ENCODE measurements at regions not wholly inside any gene's neighbourhood (a gene's known extent, or its start where the extent isn't known, plus 50 kb on each side); places are given as distances from the start of the nearest gene placed in this dataset.
A peak's percentile ranks its signal among the peaks of the same experiment; 100 is the strongest.
"Not testable (repeated sequence)": the region's sequence is repeated elsewhere in the genome, so short reads cannot be mapped to it uniquely, and the experiment has no call there.

DNA sequence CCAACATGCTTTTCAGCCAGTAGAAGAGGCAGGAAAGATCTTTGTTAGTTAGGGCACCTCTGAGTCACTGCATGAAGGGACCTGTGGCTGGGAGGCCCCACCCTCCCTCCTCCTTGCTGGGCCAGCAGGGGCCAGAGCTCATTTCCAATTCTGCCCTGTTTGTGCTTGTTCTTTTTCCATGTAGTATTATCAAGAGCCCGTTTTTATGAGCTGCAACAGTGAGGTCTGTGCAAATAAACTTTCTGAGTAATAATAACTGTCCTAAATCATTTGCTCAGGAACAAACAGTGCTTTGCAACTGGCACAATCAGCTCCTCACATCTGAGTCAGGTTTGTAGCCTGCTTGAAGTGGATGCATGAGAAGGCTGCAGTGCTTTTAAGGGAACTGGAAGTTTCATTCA, 128.0 kb downstream of the ARL4C start:
- CTCF ChIA-PET: interaction anchor here (0.7 to 2.5 kb wide), 5 partner anchors 21 to 176 kb away, joined by 3 to 9 read pairs (median 4); partner anchors contain the start of gene ARL4C
- Mint-ChIP-seq H3K27ac (peak overlapping the region; percentile 74), H3K4me1 (ENCODE audit: low read depth) (peaks cover 73% of the 10 kb centered on the region)

GRCh38 chr2:234366891-234367290, 130.0 kb downstream of the ARL4C start:
- Mint-ChIP-seq H3K9me3 (no peaks in the 10 kb centered on the region), H3K4me3 (no peak overlapping the region), H3K27me3 (ENCODE audit: low read depth) (no peaks in the 10 kb centered on the region), H3K4me1 (ENCODE audit: low read depth) (peaks cover 60% of the 10 kb centered on the region), H3K36me3 (ENCODE audit: low read depth) (no peaks in the 10 kb centered on the region), H3K27ac (no peak overlapping the region)
- intact Hi-C loops (cut with micrococcal nuclease): no loop called here
- CTCF ChIA-PET: interaction anchor here (0.6 to 1.4 kb wide), 6 partner anchors 53 to 109 kb away, joined by 3 to 5 read pairs (median 4); no protein-coding TSS in a partner anchor
- DNase-seq: no peak

More for the DNA sequence above, 128.0 kb downstream of the ARL4C start:
- Mint-ChIP-seq H3K27me3 (ENCODE audit: low read depth) (no peaks in the 10 kb centered on the region), H3K4me3 (no peak overlapping the region), H3K9me3 (no peaks in the 10 kb centered on the region), H3K36me3 (ENCODE audit: low read depth) (no peaks in the 10 kb centered on the region)
- intact Hi-C loops (cut with micrococcal nuclease): loop anchor here (2.0 kb wide), 1 partner anchor 14 kb away; no protein-coding TSS in a partner anchor
- peak; percentile 58 for DNase-seq

GRCh38 chr2:234364661-234365060, 132.2 kb downstream of the ARL4C start:
- H3K9me3 Mint-ChIP-seq: no peaks in the 10 kb centered on the region
- no peaks in the 10 kb centered on the region for H3K36me3 Mint-ChIP-seq (ENCODE audit: low read depth)
- peaks cover 47% of the 10 kb centered on the region for H3K4me1 Mint-ChIP-seq (ENCODE audit: low read depth)
- H3K4me3 Mint-ChIP-seq: no peak overlapping the region
- H3K27ac Mint-ChIP-seq: no peak overlapping the region
- H3K27me3 Mint-ChIP-seq (ENCODE audit: low read depth): no peaks in the 10 kb centered on the region
- no peak for DNase-seq
- intact Hi-C loops (cut with micrococcal nuclease): no loop called here
- CTCF ChIA-PET: interaction anchor here (0.7 kb wide), 1 partner anchor 136 kb away, joined by 3 read pairs; no protein-coding TSS in a partner anchor

GRCh38 chr2:234363647-234364294, 133.1 kb downstream of the ARL4C start:
- no peak overlapping the region for H3K4me3 Mint-ChIP-seq
- no peak for DNase-seq
- H3K9me3 Mint-ChIP-seq: peaks cover 5% of the 10 kb centered on the region
- intact Hi-C loops (cut with micrococcal nuclease): no loop called here
- no peak overlapping the region for H3K27ac Mint-ChIP-seq
- H3K36me3 Mint-ChIP-seq (ENCODE audit: low read depth): no peaks in the 10 kb centered on the region
- no peaks in the 10 kb centered on the region for H3K27me3 Mint-ChIP-seq (ENCODE audit: low read depth)
- H3K4me1 Mint-ChIP-seq (ENCODE audit: low read depth): peaks cover 40% of the 10 kb centered on the region
- CTCF ChIA-PET: interaction anchor here (0.7 kb wide), 1 partner anchor 137 kb away, joined by 3 read pairs; no protein-coding TSS in a partner anchor

GRCh38 chr2:234363011-234363487, 133.8 kb downstream of the ARL4C start:
- peaks cover 33% of the 10 kb centered on the region for H3K4me1 Mint-ChIP-seq (ENCODE audit: low read depth)
- no peak for DNase-seq
- no peak overlapping the region for H3K4me3 Mint-ChIP-seq
- no peaks in the 10 kb centered on the region for H3K36me3 Mint-ChIP-seq (ENCODE audit: low read depth)
- H3K27ac Mint-ChIP-seq: no peak overlapping the region
- H3K9me3 Mint-ChIP-seq: peaks cover 6% of the 10 kb centered on the region
- intact Hi-C loops (cut with micrococcal nuclease): no loop called here
- H3K27me3 Mint-ChIP-seq (ENCODE audit: low read depth): no peaks in the 10 kb centered on the region
- CTCF ChIA-PET: no interaction called here

DNA sequence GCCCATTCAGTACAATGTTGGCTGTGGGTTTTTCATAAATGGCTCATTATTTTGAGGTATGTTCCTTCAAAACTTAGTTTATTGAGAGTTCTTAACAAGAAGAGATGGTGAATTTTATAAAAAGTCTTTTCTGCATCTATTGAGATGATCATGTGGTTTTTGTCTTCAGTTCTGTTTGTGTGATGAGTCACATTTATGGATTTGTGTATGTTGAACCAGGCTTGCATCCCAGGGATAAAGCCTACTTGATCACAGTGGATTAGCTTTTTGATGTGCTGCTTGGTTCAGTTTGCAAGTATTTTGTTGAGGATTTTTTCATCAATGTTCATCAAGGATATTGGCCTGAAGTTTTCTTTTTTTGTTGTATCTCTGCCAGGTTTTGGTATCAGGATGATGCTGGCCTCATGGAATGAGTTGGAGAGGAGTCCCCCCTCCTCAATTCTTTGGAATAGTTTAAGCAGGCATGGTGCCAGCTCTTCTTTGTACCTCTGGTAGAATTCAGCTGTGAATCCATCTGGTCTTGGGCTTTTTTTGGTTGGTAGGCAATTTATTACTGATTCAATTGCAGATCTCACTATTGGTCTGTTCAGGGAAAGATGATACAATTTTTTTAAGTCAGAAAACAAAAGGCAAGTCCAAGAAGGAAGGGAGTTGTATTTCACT, 136.4 kb downstream of the ARL4C start:
- peaks cover 24% of the 10 kb centered on the region for H3K4me1 Mint-ChIP-seq (ENCODE audit: low read depth)
- CTCF ChIA-PET: interaction anchor here (1.1 kb wide), 1 partner anchor 149 kb away, joined by 3 read pairs; no protein-coding TSS in a partner anchor
- H3K9me3 Mint-ChIP-seq; intact Hi-C loops (cut with micrococcal nuclease); DNase-seq; H3K4me3 Mint-ChIP-seq; H3K36me3 Mint-ChIP-seq (ENCODE audit: low read depth); H3K27me3 Mint-ChIP-seq (ENCODE audit: low read depth); H3K27ac Mint-ChIP-seq: not testable (repeated sequence)

- Mint-ChIP-seq H3K27me3 (ENCODE audit: low read depth) (no peaks in the 10 kb centered on the region), H3K36me3 (ENCODE audit: low read depth) (no peaks in the 10 kb centered on the region), H3K9me3 (peaks cover 11% of the 10 kb centered on the region), H3K4me1 (ENCODE audit: low read depth) (peaks cover 20% of the 10 kb centered on the region), H3K4me3 (no peak overlapping the region), H3K27ac (no peak overlapping the region)
- intact Hi-C loops (cut with micrococcal nuclease): no loop called here
- DNase-seq: no peak
- CTCF ChIA-PET: no interaction called here
Observed at GRCh38 chr2:234357666-234358065, 139.2 kb downstream of the ARL4C start.

- H3K4me3 Mint-ChIP-seq: no peak overlapping the region
- peaks cover 20% of the 10 kb centered on the region for H3K4me1 Mint-ChIP-seq (ENCODE audit: low read depth)
- H3K27ac Mint-ChIP-seq: no peak overlapping the region
- CTCF ChIA-PET: interaction anchor here (0.6 kb wide), 1 partner anchor 52 kb away, joined by 3 read pairs; no protein-coding TSS in a partner anchor
- H3K27me3 Mint-ChIP-seq (ENCODE audit: low read depth): no peaks in the 10 kb centered on the region
- DNase-seq: no peak
- intact Hi-C loops (cut with micrococcal nuclease): loop anchor here (2.0 kb wide), 1 partner anchor 13 kb away; no protein-coding TSS in a partner anchor
- H3K36me3 Mint-ChIP-seq (ENCODE audit: low read depth): no peaks in the 10 kb centered on the region
- H3K9me3 Mint-ChIP-seq: peaks cover 15% of the 10 kb centered on the region
Observed at GRCh38 chr2:234355808-234356365, 141.0 kb downstream of the ARL4C start.

DNA sequence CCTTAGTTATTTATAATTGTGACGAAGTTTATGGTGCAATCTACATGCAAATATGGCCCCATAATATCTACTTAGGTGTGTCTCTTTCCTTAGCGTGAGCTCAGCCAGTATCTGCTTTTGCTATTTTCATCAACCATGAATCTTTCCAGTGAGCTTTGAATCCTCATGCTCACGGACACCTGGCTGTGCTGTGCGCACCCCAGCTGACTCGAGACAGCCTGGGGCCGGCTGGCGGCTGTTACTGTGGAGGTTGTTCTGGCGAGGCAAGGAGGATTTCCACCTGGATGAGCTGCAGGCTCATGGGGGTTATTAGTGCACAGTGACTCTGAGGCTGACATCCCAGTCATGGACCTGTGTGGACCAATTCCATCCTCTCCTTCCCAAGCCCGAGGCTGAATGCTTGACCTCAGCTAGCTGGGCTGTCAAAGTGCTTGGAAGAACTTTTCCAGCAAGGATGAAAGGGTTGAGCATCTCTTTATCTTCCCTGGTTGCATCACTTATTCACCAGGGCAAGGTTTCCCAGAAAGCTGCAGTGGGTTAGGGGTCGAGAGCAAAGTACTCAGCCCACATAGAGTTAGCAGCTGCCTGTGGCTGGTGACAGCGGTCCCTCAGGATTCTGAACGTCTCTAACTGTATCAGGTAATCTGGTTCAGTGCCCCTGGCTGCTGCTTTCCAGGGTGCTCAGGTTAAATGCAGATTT, 141.7 kb downstream of the ARL4C start:
- no peak overlapping the region for H3K27ac Mint-ChIP-seq
- H3K27me3 Mint-ChIP-seq (ENCODE audit: low read depth): no peaks in the 10 kb centered on the region
- DNase-seq: no peak
- H3K36me3 Mint-ChIP-seq (ENCODE audit: low read depth): no peaks in the 10 kb centered on the region
- peaks cover 14% of the 10 kb centered on the region for H3K4me1 Mint-ChIP-seq (ENCODE audit: low read depth)
- intact Hi-C loops (cut with micrococcal nuclease): loop anchor here (2.0 kb wide), 1 partner anchor 14 kb away; no protein-coding TSS in a partner anchor
- no peak overlapping the region for H3K4me3 Mint-ChIP-seq
- peaks cover 15% of the 10 kb centered on the region for H3K9me3 Mint-ChIP-seq
- CTCF ChIA-PET: no interaction called here

DNA sequence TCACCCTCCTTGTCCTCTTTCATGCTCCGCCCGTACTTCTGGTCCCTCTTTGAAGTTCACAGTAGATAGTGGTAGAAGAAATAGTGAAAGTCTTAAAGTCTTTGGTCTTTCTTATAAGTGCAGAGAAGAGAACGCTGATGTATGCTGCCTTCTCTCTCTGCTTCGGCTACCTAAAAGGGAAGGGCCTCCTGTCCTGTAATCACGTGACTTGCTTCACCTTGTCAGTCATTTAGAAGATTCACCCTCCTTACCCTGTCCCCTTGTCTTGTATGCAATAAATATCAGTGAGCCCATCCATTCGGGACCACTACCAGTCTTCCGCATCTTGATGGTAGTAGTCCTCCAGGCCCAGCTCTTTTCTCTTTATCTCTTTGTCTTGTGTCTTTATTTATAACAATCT, 144.6 kb downstream of the ARL4C start:
- DNase-seq: no peak
- no peaks in the 10 kb centered on the region for H3K36me3 Mint-ChIP-seq (ENCODE audit: low read depth)
- H3K27ac Mint-ChIP-seq: no peak overlapping the region
- H3K27me3 Mint-ChIP-seq (ENCODE audit: low read depth): no peaks in the 10 kb centered on the region
- CTCF ChIA-PET: interaction anchor here (0.9 kb wide), 1 partner anchor 22 kb away, joined by 3 read pairs; no protein-coding TSS in a partner anchor
- H3K9me3 Mint-ChIP-seq: peaks cover 9% of the 10 kb centered on the region
- intact Hi-C loops (cut with micrococcal nuclease): no loop called here
- H3K4me1 Mint-ChIP-seq (ENCODE audit: low read depth): peaks cover 27% of the 10 kb centered on the region
- H3K4me3 Mint-ChIP-seq: no peak overlapping the region

- peaks cover 27% of the 10 kb centered on the region for H3K4me1 Mint-ChIP-seq (ENCODE audit: low read depth)
- H3K27ac Mint-ChIP-seq; H3K36me3 Mint-ChIP-seq (ENCODE audit: low read depth); H3K9me3 Mint-ChIP-seq; DNase-seq; H3K27me3 Mint-ChIP-seq (ENCODE audit: low read depth); intact Hi-C loops (cut with micrococcal nuclease); H3K4me3 Mint-ChIP-seq: not testable (repeated sequence)
- CTCF ChIA-PET: interaction anchor here (0.9 kb wide), 1 partner anchor 22 kb away, joined by 3 read pairs; no protein-coding TSS in a partner anchor
Observed at GRCh38 chr2:234351866-234352265, 145.0 kb downstream of the ARL4C start.

GRCh38 chr2:234348081-234348480, 148.8 kb downstream of the ARL4C start:
- peaks cover 8% of the 10 kb centered on the region for H3K9me3 Mint-ChIP-seq
- H3K36me3 Mint-ChIP-seq (ENCODE audit: low read depth): no peaks in the 10 kb centered on the region
- CTCF ChIA-PET: interaction anchor here (1.4 to 2.2 kb wide), 2 partner anchors 21 to 62 kb away, joined by 3 to 9 read pairs; no protein-coding TSS in a partner anchor
- intact Hi-C loops (cut with micrococcal nuclease): no loop called here
- no peaks in the 10 kb centered on the region for H3K27me3 Mint-ChIP-seq (ENCODE audit: low read depth)
- H3K27ac Mint-ChIP-seq: no peak overlapping the region
- H3K4me1 Mint-ChIP-seq (ENCODE audit: low read depth): peaks cover 19% of the 10 kb centered on the region
- no peak for DNase-seq
- H3K4me3 Mint-ChIP-seq: no peak overlapping the region

All from activated naive CD4-positive, alpha-beta T cell treated with anti-CD3 and anti-CD28 coated beads for 36 hours (primary cell).